HL-60 (cell line): ENCODE measurements at regions not wholly inside any gene's neighbourhood (a gene's known extent, or its start where the extent isn't known, plus 50 kb on each side); places are given as distances from the start of the nearest gene placed in this dataset.

ENCODE experiments used
- CTCF ChIP-seq: IDR thresholded peaks from one replicate; pipeline ENCODE4 v1.5.1; 2011; ENCODE audit warnings: low read length, control low read depth, inconsistent platforms; ENCODE audit not compliant: insufficient read depth
- GABPA ChIP-seq: IDR thresholded peaks from 2 replicates; pipeline ENCODE4 v1.6.1; 2012; ENCODE audit warnings: low read depth
- POLR2AphosphoS5 ChIP-seq: IDR thresholded peaks from 2 replicates; pipeline ENCODE4 v1.6.1; 2012; ENCODE audit warnings: low read depth

DNA sequence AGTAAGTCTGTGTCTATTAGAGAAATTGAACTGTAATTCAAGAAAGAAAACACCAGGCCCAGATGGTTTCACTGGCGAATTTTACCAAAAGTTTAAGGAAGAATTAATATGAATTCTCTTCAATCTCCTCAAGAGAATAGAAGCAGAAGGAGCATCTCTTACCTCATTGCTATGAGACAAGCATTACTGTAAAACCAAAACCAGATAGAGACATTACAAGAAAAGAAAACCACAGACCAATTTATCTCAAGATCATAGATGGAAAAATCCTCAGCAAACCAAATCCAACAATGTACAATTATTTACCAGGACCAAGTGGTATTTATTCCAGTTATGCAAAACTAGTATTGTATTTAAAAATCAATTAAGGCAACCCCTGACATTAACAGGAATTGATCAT, 160.6 kb downstream of the LIPI start:
- TF ChIP-seq CTCF (no peak), POLR2AphosphoS5 (no peak), GABPA (no peak)
